ENCODE measurements at regions not wholly inside any gene's neighbourhood (a gene's known extent, or its start where the extent isn't known, plus 50 kb on each side); places are given as distances from the start of the nearest gene placed in this dataset.

GRCh38 chr1:5754817-5755551 is 237.2 kb downstream of the NPHP4 start:
- Mint-ChIP-seq H3K27me3 (peaks cover 1% of the 10 kb centered on the region), H3K4me3 (no peak overlapping the region), H3K27ac (no peak overlapping the region), H3K9me3 (ENCODE audit: insufficient read depth) (no peaks in the 10 kb centered on the region), H3K4me1 (no peaks in the 10 kb centered on the region)
- DNase-seq (no peak), ATAC-seq (ENCODE audit: low read depth) (no peak)
- H3K9me3 ChIP-seq (ENCODE audit: control extremely low read depth in 1 of 3, control insufficient read depth in 2 of 3, insufficient read depth in 1 of 3, low read length in 2 of 3): peaks cover 0 to 5% (median 0%) of the 10 kb centered on the region in 3 donors
- intact Hi-C loops (cut with micrococcal nuclease): no loop called here
- H3K4me2 ChIP-seq (replicated peaks; ENCODE audit: low read depth, low read length, poor library complexity, severe bottlenecking): no peak overlapping the region
- H3K4me1 ChIP-seq (ENCODE audit: control insufficient read depth in 2 of 2, insufficient read depth in 2 of 2, low read length in 2 of 2): no peaks in the 10 kb centered on the region
- TF ChIP-seq EZH2 (IDR thresholded peaks at IDR 0.05; ENCODE audit: borderline replicate concordance, insufficient read depth, low read depth, low read length, poor library complexity, severe bottlenecking) (no peak), CTCF (IDR thresholded peaks at IDR 0.05) (no peak)
- no peak overlapping the region for H3K27ac ChIP-seq (ENCODE audit: low read length in 2 of 2)
- no peaks in the 10 kb centered on the region for H4K20me1 ChIP-seq (ENCODE audit: control insufficient read depth, insufficient read depth, low read length, poor library complexity, severe bottlenecking)
- no peaks in the 10 kb centered on the region for H3K27me3 ChIP-seq (replicated peaks in 1 of 4; ENCODE audit: control extremely low read depth in 1 of 4, control insufficient read depth in 3 of 4, insufficient read depth in 4 of 4, low read length in 3 of 4)
- POLR2A ChIA-PET: no interaction called here
- WGBS (ENCODE audit: insufficient coverage): 90% methylated on average over 13 of the region's 14 CpGs
- H3K4me3 ChIP-seq (ENCODE audit: control extremely low read depth in 1 of 5, extremely low read depth in 1 of 5, insufficient read depth in 1 of 5, low read depth in 2 of 5, low read length in 4 of 5): no peak overlapping the region
- no peaks in the 10 kb centered on the region for H3K36me3 ChIP-seq (replicated peaks in 1 of 2; ENCODE audit: control extremely low read depth in 1 of 2, control insufficient read depth in 1 of 2, extremely low read depth in 1 of 2, insufficient read depth in 2 of 2, low read length in 1 of 2)
- no peak overlapping the region for H2AFZ ChIP-seq (ENCODE audit: insufficient read depth, low read depth, low read length, poor library complexity, severe bottlenecking)
- no peaks in the 10 kb centered on the region for H3K79me2 ChIP-seq (ENCODE audit: control insufficient read depth, insufficient read depth, low read length)
- H3K9ac ChIP-seq (ENCODE audit: low read length): no peak overlapping the region
- CTCF ChIA-PET: interaction anchor here (1.3 kb wide), 1 partner anchor 9 kb away, joined by 5 read pairs; no protein-coding TSS in a partner anchor

- CTCF ChIA-PET: no interaction called here
- Mint-ChIP-seq H3K4me3 (no peak overlapping the region), H3K9me3 (ENCODE audit: insufficient read depth) (no peaks in the 10 kb centered on the region), H3K27ac (no peak overlapping the region), H3K4me1 (no peaks in the 10 kb centered on the region), H3K27me3 (peaks cover 4% of the 10 kb centered on the region)
- no peak for ATAC-seq (ENCODE audit: low read depth)
- Histone ChIP-seq H3K36me3 (replicated peaks in 1 of 2; ENCODE audit: control extremely low read depth in 1 of 2, control insufficient read depth in 1 of 2, extremely low read depth in 1 of 2, insufficient read depth in 2 of 2, low read length in 1 of 2) (no peaks in the 10 kb centered on the region), H4K20me1 (ENCODE audit: control insufficient read depth, insufficient read depth, low read length, poor library complexity, severe bottlenecking) (no peaks in the 10 kb centered on the region), H3K27ac (ENCODE audit: low read length in 2 of 2) (no peak overlapping the region), H3K4me1 (ENCODE audit: control insufficient read depth in 2 of 2, insufficient read depth in 2 of 2, low read length in 2 of 2) (no peaks in the 10 kb centered on the region), H3K4me2 (replicated peaks; ENCODE audit: low read depth, low read length, poor library complexity, severe bottlenecking) (no peak overlapping the region), H3K9ac (ENCODE audit: low read length) (no peak overlapping the region), H2AFZ (ENCODE audit: insufficient read depth, low read depth, low read length, poor library complexity, severe bottlenecking) (no peak overlapping the region), H3K79me2 (ENCODE audit: control insufficient read depth, insufficient read depth, low read length) (no peaks in the 10 kb centered on the region), H3K9me3 (ENCODE audit: control extremely low read depth in 1 of 3, control insufficient read depth in 2 of 3, insufficient read depth in 1 of 3, low read length in 2 of 3) (peaks cover 0 to 4% (median 0%) of the 10 kb centered on the region in 3 donors), H3K4me3 (ENCODE audit: control extremely low read depth in 1 of 5, extremely low read depth in 1 of 5, insufficient read depth in 1 of 5, low read depth in 2 of 5, low read length in 4 of 5) (no peak overlapping the region), H3K27me3 (replicated peaks in 1 of 4; ENCODE audit: control extremely low read depth in 1 of 4, control insufficient read depth in 3 of 4, insufficient read depth in 4 of 4, low read length in 3 of 4) (no peaks in the 10 kb centered on the region)
- DNase-seq: no peak
- WGBS (ENCODE audit: insufficient coverage): 92% methylated on average over 22 of the region's 23 CpGs
- no peak for TF ChIP-seq EZH2 (IDR thresholded peaks at IDR 0.05; ENCODE audit: borderline replicate concordance, insufficient read depth, low read depth, low read length, poor library complexity, severe bottlenecking)
- TF ChIP-seq CTCF (IDR thresholded peaks at IDR 0.05): no peak
- intact Hi-C loops (cut with micrococcal nuclease): no loop called here
- POLR2A ChIA-PET: no interaction called here
Observed at GRCh38 chr1:5753549-5754421, 238.4 kb downstream of the NPHP4 start.
